GM12878 (cell line): ENCODE measurements at regions not wholly inside any gene's neighbourhood (a gene's known extent, or its start where the extent isn't known, plus 50 kb on each side); places are given as distances from the start of the nearest gene placed in this dataset.

ENCODE experiments used
- ATAC-seq: fragments of 200-7000 bp; cut with Tn5 transposase; 3 replicates; pipeline ENCODE4 v1.9.1; 2020; ENCODE audit warnings: mild to moderate bottlenecking, moderate library complexity
- BruUV-seq: library from RNA; stranded (reverse); fragments of 400-500 nt; replicated peaks from 2 replicates; lab custom pipeline; 2021; lab: Mats Ljungman, UMichigan
- CTCF ChIA-PET: fragments of 300-600 bp; sonication (Branson Sonifier 250); formaldehyde crosslinking; extraction: SDS; loops from one replicate; lab custom pipeline; 2021; ENCODE audit warnings: inconsistent platforms; lab: Yijun Ruan, JAX
- POLR2A ChIA-PET: fragments of 350-600 bp; formaldehyde crosslinking; extraction: SDS; loops from one replicate; lab custom pipeline; 2021; ENCODE audit warnings: inconsistent platforms; lab: Charles Lee
- RAD21 ChIA-PET: fragments of 300-600 bp; sonication (Branson Sonifier 250); formaldehyde crosslinking; loops from one replicate; lab custom pipeline; 2023; ENCODE audit warnings: antibody characterized with exemption; ENCODE audit not compliant: unreplicated experiment; lab: Charles Lee
- SMC1A ChIA-PET: fragments of 300-600 bp; sonication (Branson Sonifier 250); formaldehyde crosslinking; loops from one replicate; lab custom pipeline; 2023; ENCODE audit not compliant: unreplicated experiment, uncharacterized antibody; lab: Charles Lee
- DNase-seq: peaks from one replicate; pipeline ENCODE4 v3.0.0-alpha.2; 2011; ENCODE audit warnings: low read depth, low spot score
- FAIRE-seq: peaks from 3 replicates; lab custom pipeline; 2011; peaks lifted over from hg19 to GRCh38; lab: Jason Lieb, UNC
- H2AFZ ChIP-seq: 2 replicates; pipeline ENCODE4 v1.6.0; 2011; ENCODE audit warnings: low read depth, low read length, control low read depth; ENCODE audit not compliant: control insufficient read depth
- H3K27ac ChIP-seq: 2 replicates; pipeline ENCODE4 v1.5.1; 2011; ENCODE audit warnings: control low read depth; ENCODE audit not compliant: control insufficient read depth, insufficient read depth
- H3K27me3 ChIP-seq, 2 experiments: replicated peaks in 1 of 2; 2 replicates each; pipeline versions ENCODE4 v1.6.0 to v1.6.1; 2011; ENCODE audit warnings: low read length in 1 of 2; ENCODE audit not compliant: control insufficient read depth in 2 of 2, insufficient read depth in 2 of 2
- H3K36me3 ChIP-seq, 2 experiments: 2 replicates each; pipeline ENCODE4 v1.5.1; 2011; ENCODE audit warnings: low read length in 1 of 2; ENCODE audit not compliant: control insufficient read depth in 2 of 2, insufficient read depth in 2 of 2
- H3K4me1 ChIP-seq: 2 replicates; pipeline ENCODE4 v1.6.1; 2011; ENCODE audit warnings: mild to moderate bottlenecking, low read length, moderate library complexity, mixed read lengths; ENCODE audit not compliant: control insufficient read depth, insufficient read depth
- H3K4me2 ChIP-seq: 2 replicates; pipeline ENCODE4 v1.6.0; 2011; ENCODE audit warnings: control low read depth; ENCODE audit not compliant: control insufficient read depth, insufficient read depth
- H3K4me3 ChIP-seq: fragments of 200-600 bp; sonication (generic); 2 replicates; pipeline ENCODE4 v1.5.1; 2016
- H3K79me2 ChIP-seq: 2 replicates; pipeline ENCODE4 v1.6.0; 2011; ENCODE audit warnings: low read length; ENCODE audit not compliant: control insufficient read depth, insufficient read depth
- H3K9ac ChIP-seq: 2 replicates; pipeline ENCODE4 v1.8.0; 2011; ENCODE audit warnings: low read length, control low read depth, mixed read lengths; ENCODE audit not compliant: control insufficient read depth, insufficient read depth
- H3K9me3 ChIP-seq: replicated peaks from 3 replicates; pipeline ENCODE4 v1.5.1; 2011; ENCODE audit warnings: mild to moderate bottlenecking, low read length; ENCODE audit not compliant: control insufficient read depth, insufficient read depth
- H4K20me1 ChIP-seq: 2 replicates; pipeline ENCODE4 v1.6.0; 2011; ENCODE audit not compliant: control insufficient read depth, insufficient read depth
- BCL11A ChIP-seq: IDR thresholded peaks from 2 replicates; pipeline ENCODE4 v1.6.1; 2011; ENCODE audit warnings: low read depth, low read length
- CBFB ChIP-seq: IDR thresholded peaks from 2 replicates; pipeline ENCODE4 v1.6.1; 2016; ENCODE audit warnings: antibody characterized with exemption, low read depth
- CHD1 ChIP-seq: IDR thresholded peaks from 2 replicates; pipeline ENCODE4 v1.6.1; 2012; ENCODE audit warnings: low read depth, low read length, improper control_type of control experiment
- HCFC1 ChIP-seq: fragments of 150-350 bp; IDR thresholded peaks from 2 replicates; pipeline ENCODE4 v1.6.1; 2014; ENCODE audit warnings: low read length
- IKZF2 ChIP-seq, 2 experiments: fragments of 450-650 bp; IDR thresholded peaks; 2 replicates each; pipeline ENCODE4 v1.6.1; 2017; ENCODE audit warnings: mild to moderate bottlenecking in 2 of 2, moderate library complexity in 2 of 2
- MLLT1 ChIP-seq: fragments of 450-650 bp; IDR thresholded peaks from 2 replicates; pipeline ENCODE4 v1.6.1; 2016; ENCODE audit warnings: mild to moderate bottlenecking
- NR2C1 ChIP-seq: fragments of 450-650 bp; IDR thresholded peaks from 2 replicates; pipeline ENCODE4 v1.6.1; 2017; ENCODE audit warnings: antibody characterized with exemption, mild to moderate bottlenecking, moderate library complexity
- RFX5 ChIP-seq: IDR thresholded peaks from 2 replicates; pipeline ENCODE4 v1.6.1; 2011; ENCODE audit warnings: low read depth, low read length, improper control_type of control experiment
- SMAD1 ChIP-seq: fragments of 450-650 bp; IDR thresholded peaks from 2 replicates; pipeline ENCODE4 v1.6.1; 2018; ENCODE audit warnings: mild to moderate bottlenecking, low read depth; ENCODE audit not compliant: partially characterized antibody
- TCF12 ChIP-seq: IDR thresholded peaks from 2 replicates; pipeline ENCODE4 v1.6.1; 2011; ENCODE audit warnings: low read depth, mild to moderate bottlenecking, low read length
- USF1 ChIP-seq: IDR thresholded peaks from 2 replicates; pipeline ENCODE4 v1.6.1; 2011; ENCODE audit warnings: borderline replicate concordance, low read depth, mild to moderate bottlenecking, moderate library complexity, mixed read lengths, low read length; ENCODE audit not compliant: insufficient read depth; ENCODE audit errors: extremely low read length
- YBX1 ChIP-seq: fragments of 450-650 bp; IDR thresholded peaks from 2 replicates; pipeline ENCODE4 v1.6.1; 2016; ENCODE audit warnings: antibody characterized with exemption
- ZBED1 ChIP-seq: IDR thresholded peaks from 2 replicates; pipeline ENCODE4 v1.6.1; 2016; ENCODE audit warnings: borderline replicate concordance
- ZNF24 ChIP-seq: fragments of 450-650 bp; IDR thresholded peaks from 2 replicates; pipeline ENCODE4 v1.6.1; 2017; ENCODE audit warnings: antibody characterized with exemption, mild to moderate bottlenecking
- ZZZ3 ChIP-seq: IDR thresholded peaks from 2 replicates; pipeline ENCODE4 v1.6.1; 2011; ENCODE audit warnings: low read depth; ENCODE audit not compliant: control insufficient read depth, insufficient read length
- WGBS: methylation state at CpG from one replicate; pipeline ENCODE4 v1.1.6; 2016; ENCODE audit warnings: low lambda C conversion rate; ENCODE audit not compliant: insufficient replicate concordance, insufficient coverage; ENCODE audit errors: missing lambda C conversion rate; 5-methylcytosine and 5-hydroxymethylcytosine counted together
- in situ Hi-C: fragments of 300-500 bp; cut with MboI; formaldehyde crosslinking; loops from 9 replicates; pipeline ENCODE4 v1.14.3; 2018; ENCODE audit warnings: mixed read lengths
- intact Hi-C: fragments of 100-400 bp; cut with micrococcal nuclease; formaldehyde crosslinking; loops from one replicate; pipeline ENCODE4 v1.14.2; 2022; ENCODE audit not compliant: unreplicated experiment
- TF ChIP-seq, protein P1 (sequence below): fragments of 450-650 bp; formaldehyde crosslinking; IDR thresholded peaks from 2 replicates; pipeline ENCODE4 v1.5.0; 2022; ENCODE audit warnings: mild to moderate bottlenecking, missing genetic modification characterization
- TF ChIP-seq, protein P2 (sequence below): IDR thresholded peaks from 2 replicates; pipeline ENCODE4 v1.6.1; 2011; ENCODE audit warnings: low read depth, low read length, improper control_type of control experiment, borderline replicate concordance
- TF ChIP-seq, protein P3 (sequence below): fragments of 150-350 bp; IDR thresholded peaks from 2 replicates; pipeline ENCODE4 v1.6.1; 2014; ENCODE audit warnings: mild to moderate bottlenecking, low read depth, low read length

GRCh38 chr11:87392665-87393064 is 354.9 kb downstream of the TMEM135 start (continued):
- TF ChIP-seq YBX1 (no peak), SMAD1 (no peak), RFX5 (no peak), TCF12 (no peak), CHD1 (no peak)

DNA sequence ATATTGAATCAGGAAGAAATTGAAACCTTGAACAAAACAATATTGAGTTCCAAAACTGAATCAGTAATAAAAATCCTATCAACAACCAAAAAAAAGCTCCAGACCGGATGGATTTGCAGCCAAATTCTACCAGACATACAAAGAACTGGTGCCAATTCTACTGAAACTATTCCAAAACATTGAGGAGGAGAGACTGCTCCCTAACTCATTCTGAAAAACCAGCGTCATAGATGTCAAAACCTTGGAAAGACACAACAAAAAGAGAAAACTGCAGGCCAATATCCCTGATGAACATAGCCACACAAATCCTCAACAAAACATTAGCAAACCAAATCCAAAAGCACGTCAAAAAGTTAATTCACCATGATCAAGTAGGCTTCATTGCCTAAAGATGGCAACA is 353.8 kb downstream of the TMEM135 start:
- intact Hi-C loops = no loop called here
- TF ChIP-seq ZNF24 (no peak), NR2C1 (no peak), ZZZ3 (no peak), HCFC1 (no peak), CBFB (no peak), BCL11A (no peak), MLLT1 (no peak), IKZF2 (IDR thresholded peaks at IDR 0.05) (no peak), USF1 (no peak), ZBED1 (no peak)
- TF ChIP-seq, protein P1, sequence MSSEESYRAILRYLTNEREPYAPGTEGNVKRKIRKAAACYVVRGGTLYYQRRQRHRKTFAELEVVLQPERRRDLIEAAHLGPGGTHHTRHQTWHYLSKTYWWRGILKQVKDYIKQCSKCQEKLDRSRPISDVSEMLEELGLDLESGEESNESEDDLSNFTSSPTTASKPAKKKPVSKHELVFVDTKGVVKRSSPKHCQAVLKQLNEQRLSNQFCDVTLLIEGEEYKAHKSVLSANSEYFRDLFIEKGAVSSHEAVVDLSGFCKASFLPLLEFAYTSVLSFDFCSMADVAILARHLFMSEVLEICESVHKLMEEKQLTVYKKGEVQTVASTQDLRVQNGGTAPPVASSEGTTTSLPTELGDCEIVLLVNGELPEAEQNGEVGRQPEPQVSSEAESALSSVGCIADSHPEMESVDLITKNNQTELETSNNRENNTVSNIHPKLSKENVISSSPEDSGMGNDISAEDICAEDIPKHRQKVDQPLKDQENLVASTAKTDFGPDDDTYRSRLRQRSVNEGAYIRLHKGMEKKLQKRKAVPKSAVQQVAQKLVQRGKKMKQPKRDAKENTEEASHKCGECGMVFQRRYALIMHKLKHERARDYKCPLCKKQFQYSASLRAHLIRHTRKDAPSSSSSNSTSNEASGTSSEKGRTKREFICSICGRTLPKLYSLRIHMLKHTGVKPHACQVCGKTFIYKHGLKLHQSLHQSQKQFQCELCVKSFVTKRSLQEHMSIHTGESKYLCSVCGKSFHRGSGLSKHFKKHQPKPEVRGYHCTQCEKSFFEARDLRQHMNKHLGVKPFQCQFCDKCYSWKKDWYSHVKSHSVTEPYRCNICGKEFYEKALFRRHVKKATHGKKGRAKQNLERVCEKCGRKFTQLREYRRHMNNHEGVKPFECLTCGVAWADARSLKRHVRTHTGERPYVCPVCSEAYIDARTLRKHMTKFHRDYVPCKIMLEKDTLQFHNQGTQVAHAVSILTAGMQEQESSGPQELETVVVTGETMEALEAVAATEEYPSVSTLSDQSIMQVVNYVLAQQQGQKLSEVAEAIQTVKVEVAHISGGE = no peak
- TF ChIP-seq, protein P2, sequence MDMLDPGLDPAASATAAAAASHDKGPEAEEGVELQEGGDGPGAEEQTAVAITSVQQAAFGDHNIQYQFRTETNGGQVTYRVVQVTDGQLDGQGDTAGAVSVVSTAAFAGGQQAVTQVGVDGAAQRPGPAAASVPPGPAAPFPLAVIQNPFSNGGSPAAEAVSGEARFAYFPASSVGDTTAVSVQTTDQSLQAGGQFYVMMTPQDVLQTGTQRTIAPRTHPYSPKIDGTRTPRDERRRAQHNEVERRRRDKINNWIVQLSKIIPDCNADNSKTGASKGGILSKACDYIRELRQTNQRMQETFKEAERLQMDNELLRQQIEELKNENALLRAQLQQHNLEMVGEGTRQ = no peak
- TF ChIP-seq, protein P3, sequence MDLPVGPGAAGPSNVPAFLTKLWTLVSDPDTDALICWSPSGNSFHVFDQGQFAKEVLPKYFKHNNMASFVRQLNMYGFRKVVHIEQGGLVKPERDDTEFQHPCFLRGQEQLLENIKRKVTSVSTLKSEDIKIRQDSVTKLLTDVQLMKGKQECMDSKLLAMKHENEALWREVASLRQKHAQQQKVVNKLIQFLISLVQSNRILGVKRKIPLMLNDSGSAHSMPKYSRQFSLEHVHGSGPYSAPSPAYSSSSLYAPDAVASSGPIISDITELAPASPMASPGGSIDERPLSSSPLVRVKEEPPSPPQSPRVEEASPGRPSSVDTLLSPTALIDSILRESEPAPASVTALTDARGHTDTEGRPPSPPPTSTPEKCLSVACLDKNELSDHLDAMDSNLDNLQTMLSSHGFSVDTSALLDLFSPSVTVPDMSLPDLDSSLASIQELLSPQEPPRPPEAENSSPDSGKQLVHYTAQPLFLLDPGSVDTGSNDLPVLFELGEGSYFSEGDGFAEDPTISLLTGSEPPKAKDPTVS = no peak

More for the DNA sequence above, 353.8 kb downstream of the TMEM135 start:
- Histone ChIP-seq H3K27me3 (no peaks in the 10 kb centered on the region), H3K9me3 (no peaks in the 10 kb centered on the region), H3K4me1 (no peaks in the 10 kb centered on the region), H3K27ac (no peak overlapping the region), H4K20me1 (no peaks in the 10 kb centered on the region), H3K79me2 (no peaks in the 10 kb centered on the region), H2AFZ (no peak overlapping the region), H3K9ac (no peak overlapping the region), H3K4me2 (no peak overlapping the region), H3K36me3 (no peaks in the 10 kb centered on the region), H3K4me3 (no peak overlapping the region)
- FAIRE-seq (no peak), DNase-seq (no peak), ATAC-seq (no peak)
- POLR2A ChIA-PET = no interaction called here
- no TSS peak for BruUV-seq
- CTCF ChIA-PET = no interaction called here
- RAD21 ChIA-PET = no interaction called here
- in situ Hi-C loops = no loop called here
- 0% methylated on average over 3 of the region's 3 CpGs for WGBS
- SMC1A ChIA-PET = no interaction called here
